BLaER1 treated with 17β-estradiol and CSF1 and Interleukin-3, amounts not matched to agents 10 nM and 100 nM (cell line): ENCODE measurements at regions not wholly inside any gene's neighbourhood (a gene's known extent, or its start where the extent isn't known, plus 50 kb on each side); places are given as distances from the start of the nearest gene placed in this dataset.

Source experiments
- H3K27ac ChIP-seq, 11 experiments: shearing (Covaris generic); formaldehyde crosslinking; 2 replicates each; pipeline ENCODE4 v1.8.1; 2022
- H3K27me3 ChIP-seq, 11 experiments: shearing (Covaris generic); formaldehyde crosslinking; 2 replicates each; pipeline ENCODE4 v1.8.1; 2022
- H3K36me3 ChIP-seq, 11 experiments: shearing (Covaris generic); formaldehyde crosslinking; 2 replicates each; pipeline ENCODE4 v1.8.1; 2022
- H3K4me1 ChIP-seq, 10 experiments: shearing (Covaris generic); formaldehyde crosslinking; 2 replicates each; pipeline ENCODE4 v1.8.1; 2022
- H3K4me2 ChIP-seq, 11 experiments: shearing (Covaris generic); formaldehyde crosslinking; 2 replicates each; pipeline ENCODE4 v1.8.1; 2022
- H3K4me3 ChIP-seq, 10 experiments: shearing (Covaris generic); formaldehyde crosslinking; 2 replicates each; pipeline ENCODE4 v1.8.1; 2022
- H3K9ac ChIP-seq, 11 experiments: shearing (Covaris generic); formaldehyde crosslinking; 2 replicates each; pipeline ENCODE4 v1.8.1; 2022
- H3K9me3 ChIP-seq, 11 experiments: shearing (Covaris generic); formaldehyde crosslinking; replicated peaks in 1 of 11; 2 replicates each; pipeline ENCODE4 v1.8.1; 2022
- H4K20me1 ChIP-seq, 11 experiments: shearing (Covaris generic); formaldehyde crosslinking; 2 replicates each; pipeline ENCODE4 v1.8.1; 2022
- Cebpa-rat ChIP-seq, 11 experiments: shearing (Covaris generic); IDR thresholded peaks; 2 replicates each; pipeline ENCODE4 v1.8.1; 2022

GRCh38 chr12:77645966-77646598, 184.6 kb upstream of the NAV3 start:
- no peaks in the 10 kb centered on the region for H4K20me1 ChIP-seq
- H3K4me1 ChIP-seq: peaks cover 0 to 2% (median 0%) of the 10 kb centered on the region in 10 experiments; a peak in 5 of 20 replicates
- H3K4me2 ChIP-seq: no peak overlapping the region
- H3K36me3 ChIP-seq: no peaks in the 10 kb centered on the region
- H3K9me3 ChIP-seq: no peaks in the 10 kb centered on the region
- no peaks in the 10 kb centered on the region for H3K27me3 ChIP-seq
- H3K27ac ChIP-seq: no peak overlapping the region
- no peak overlapping the region for H3K4me3 ChIP-seq
- no peak overlapping the region for H3K9ac ChIP-seq
- TF ChIP-seq Cebpa-rat (IDR thresholded peaks at IDR 0.05): no peak

GRCh38 chr12:77644915-77645605, 185.6 kb upstream of the NAV3 start:
- Histone ChIP-seq H3K4me2 (no peak overlapping the region), H3K36me3 (no peaks in the 10 kb centered on the region), H3K9ac (no peak overlapping the region), H3K27ac (no peak overlapping the region), H3K27me3 (no peaks in the 10 kb centered on the region), H3K4me3 (no peak overlapping the region), H3K9me3 (no peaks in the 10 kb centered on the region), H3K4me1 (peaks cover 0 to 12% (median 2%) of the 10 kb centered on the region in 10 experiments; a peak in 7 of 20 replicates), H4K20me1 (no peaks in the 10 kb centered on the region)
- no peak for TF ChIP-seq Cebpa-rat (IDR thresholded peaks at IDR 0.05)

- peaks cover 0 to 20% (median 2%) of the 10 kb centered on the region in 10 experiments; a peak in 7 of 20 replicates for H3K4me1 ChIP-seq
- H3K36me3 ChIP-seq: no peaks in the 10 kb centered on the region
- H3K4me3 ChIP-seq: no peak overlapping the region
- no peaks in the 10 kb centered on the region for H3K9me3 ChIP-seq
- no peak overlapping the region for H3K9ac ChIP-seq
- peak in 3 of 11 experiments; percentile 43 to 56 (median 48); a peak in 3 of 22 replicates for TF ChIP-seq Cebpa-rat (IDR thresholded peaks at IDR 0.05)
- no peaks in the 10 kb centered on the region for H3K27me3 ChIP-seq
- no peaks in the 10 kb centered on the region for H4K20me1 ChIP-seq
- no peak overlapping the region for H3K4me2 ChIP-seq
- H3K27ac ChIP-seq: no peak overlapping the region
Measured at GRCh38 chr12:77642246-77642645, 188.4 kb upstream of the NAV3 start.

GRCh38 chr12:77640356-77640755, 190.3 kb upstream of the NAV3 start:
- H4K20me1 ChIP-seq: no peaks in the 10 kb centered on the region
- no peaks in the 10 kb centered on the region for H3K36me3 ChIP-seq
- no peaks in the 10 kb centered on the region for H3K27me3 ChIP-seq
- H3K27ac ChIP-seq: no peak overlapping the region; a peak in 1 of 22 replicates
- H3K4me2 ChIP-seq: peak overlapping the region in 3 of 11 experiments; percentile 25 to 48 (median 27); a peak in 4 of 22 replicates
- no peaks in the 10 kb centered on the region for H3K9me3 ChIP-seq
- H3K4me1 ChIP-seq: peaks cover 0 to 20% (median 2%) of the 10 kb centered on the region in 10 experiments; a peak in 7 of 20 replicates
- no peak for TF ChIP-seq Cebpa-rat (IDR thresholded peaks at IDR 0.05)
- H3K9ac ChIP-seq: no peak overlapping the region
- H3K4me3 ChIP-seq: no peak overlapping the region

GRCh38 chr12:77630790-77631445, 199.8 kb upstream of the NAV3 start:
- Histone ChIP-seq H3K4me1 (no peaks in the 10 kb centered on the region), H3K27ac (no peak overlapping the region), H3K27me3 (no peaks in the 10 kb centered on the region), H4K20me1 (no peaks in the 10 kb centered on the region), H3K36me3 (no peaks in the 10 kb centered on the region), H3K4me3 (no peak overlapping the region), H3K9ac (no peak overlapping the region), H3K4me2 (no peak overlapping the region), H3K9me3 (no peaks in the 10 kb centered on the region; a peak in 1 of 22 replicates)
- no peak for TF ChIP-seq Cebpa-rat (IDR thresholded peaks at IDR 0.05)

- no peaks in the 10 kb centered on the region for H3K4me1 ChIP-seq
- H3K4me2 ChIP-seq: no peak overlapping the region
- no peaks in the 10 kb centered on the region for H3K36me3 ChIP-seq
- no peak overlapping the region for H3K4me3 ChIP-seq
- H3K27me3 ChIP-seq: no peaks in the 10 kb centered on the region
- no peak for TF ChIP-seq Cebpa-rat (IDR thresholded peaks at IDR 0.05)
- no peaks in the 10 kb centered on the region for H4K20me1 ChIP-seq
- no peak overlapping the region for H3K27ac ChIP-seq
- no peak overlapping the region for H3K9ac ChIP-seq
- H3K9me3 ChIP-seq: no peaks in the 10 kb centered on the region; a peak in 1 of 22 replicates
Measured at GRCh38 chr12:77630344-77630743, 200.3 kb upstream of the NAV3 start.

- no peaks in the 10 kb centered on the region for H3K36me3 ChIP-seq
- no peak overlapping the region for H3K9ac ChIP-seq
- H3K4me3 ChIP-seq: no peak overlapping the region
- no peaks in the 10 kb centered on the region for H3K27me3 ChIP-seq
- no peak for TF ChIP-seq Cebpa-rat (IDR thresholded peaks at IDR 0.05)
- H3K9me3 ChIP-seq: no peaks in the 10 kb centered on the region; a peak in 1 of 22 replicates
- no peaks in the 10 kb centered on the region for H4K20me1 ChIP-seq
- no peaks in the 10 kb centered on the region for H3K4me1 ChIP-seq
- H3K27ac ChIP-seq: no peak overlapping the region
- no peak overlapping the region for H3K4me2 ChIP-seq
Measured at GRCh38 chr12:77629141-77629540, 201.6 kb upstream of the NAV3 start.

- H3K4me1 ChIP-seq: no peaks in the 10 kb centered on the region
- TF ChIP-seq Cebpa-rat (IDR thresholded peaks at IDR 0.05): no peak
- H3K36me3 ChIP-seq: no peaks in the 10 kb centered on the region
- H3K27me3 ChIP-seq: no peaks in the 10 kb centered on the region
- H3K9ac ChIP-seq: no peak overlapping the region
- no peak overlapping the region for H3K4me2 ChIP-seq
- H3K4me3 ChIP-seq: no peak overlapping the region
- H3K27ac ChIP-seq: no peak overlapping the region
- no peaks in the 10 kb centered on the region for H4K20me1 ChIP-seq
- H3K9me3 ChIP-seq: no peaks in the 10 kb centered on the region; a peak in 1 of 22 replicates
Measured at GRCh38 chr12:77625441-77625840, 205.3 kb upstream of the NAV3 start.

- H3K27me3 ChIP-seq: no peaks in the 10 kb centered on the region
Measured at GRCh38 chr12:77619425-77619824, 211.3 kb upstream of the NAV3 start.

More at GRCh38 chr12:77619425-77619824, 211.3 kb upstream of the NAV3 start:
- H3K4me3 ChIP-seq: no peak overlapping the region
- no peaks in the 10 kb centered on the region for H4K20me1 ChIP-seq
- no peak overlapping the region for H3K27ac ChIP-seq
- H3K36me3 ChIP-seq: no peaks in the 10 kb centered on the region
- TF ChIP-seq Cebpa-rat (IDR thresholded peaks at IDR 0.05): no peak
- no peak overlapping the region for H3K4me2 ChIP-seq
- H3K9me3 ChIP-seq: peaks cover 0 to 9% (median 4%) of the 10 kb centered on the region in 11 experiments; a peak in 5 of 22 replicates
- H3K4me1 ChIP-seq: no peaks in the 10 kb centered on the region
- H3K9ac ChIP-seq: no peak overlapping the region
